Activated CD8-positive, alpha-beta memory T cell treated with anti-CD3 and anti-CD28 coated beads for 48 hours (primary cell): ENCODE measurements at regions not wholly inside any gene's neighbourhood (a gene's known extent, or its start where the extent isn't known, plus 50 kb on each side); places are given as distances from the start of the nearest gene placed in this dataset.
"Not testable (repeated sequence)": the region's sequence is repeated elsewhere in the genome, so short reads cannot be mapped to it uniquely, and the experiment has no call there.

Experiments
- DNase-seq, 3 experiments: peaks; one replicate each; pipeline ENCODE4 v3.0.0-alpha.2; 2020; ENCODE audit warnings: low read depth in 2 of 3, low spot score in 2 of 3

- no peak for DNase-seq
Observed at GRCh38 chr5:68116408-68116807, 99.1 kb upstream of the PIK3R1 start.

GRCh38 chr5:68115584-68115983 is 100.0 kb upstream of the PIK3R1 start:
- DNase-seq, result no peak

GRCh38 chr5:68114378-68115040 is 101.0 kb upstream of the PIK3R1 start:
- DNase-seq, result no peak

GRCh38 chr5:68112658-68113057 is 102.9 kb upstream of the PIK3R1 start:
- no peak for DNase-seq

GRCh38 chr5:68110894-68111293 is 104.7 kb upstream of the PIK3R1 start:
- no peak for DNase-seq

GRCh38 chr5:68110264-68110663 is 105.3 kb upstream of the PIK3R1 start:
- no peak for DNase-seq

- DNase-seq, result not testable (repeated sequence)
Observed at GRCh38 chr5:68104217-68104616, 111.3 kb upstream of the PIK3R1 start.

- DNase-seq, result not testable (repeated sequence)
Observed at GRCh38 chr5:68103297-68103696, 112.3 kb upstream of the PIK3R1 start.

GRCh38 chr5:68099327-68099726 is 116.2 kb upstream of the PIK3R1 start:
- no peak for DNase-seq

GRCh38 chr5:68093455-68094159 is 121.9 kb upstream of the PIK3R1 start:
- no peak for DNase-seq

GRCh38 chr5:68088302-68088701 is 127.3 kb upstream of the PIK3R1 start:
- DNase-seq, result no peak

GRCh38 chr5:68087866-68088265 is 127.7 kb upstream of the PIK3R1 start:
- DNase-seq, result no peak

GRCh38 chr5:68086857-68087256 is 128.7 kb upstream of the PIK3R1 start:
- no peak for DNase-seq

- no peak for DNase-seq
Observed at GRCh38 chr5:68086439-68086838, 129.1 kb upstream of the PIK3R1 start.

- no peak for DNase-seq
Observed at GRCh38 chr5:68084396-68084795, 131.2 kb upstream of the PIK3R1 start.

- DNase-seq, result no peak
Observed at GRCh38 chr5:68080282-68081050, 135.1 kb upstream of the PIK3R1 start.

- DNase-seq, result no peak
Observed at GRCh38 chr5:68077349-68077894, 138.1 kb upstream of the PIK3R1 start.

- DNase-seq, result no peak
Observed at GRCh38 chr5:68074633-68075032, 140.9 kb upstream of the PIK3R1 start.

- no peak for DNase-seq
Observed at GRCh38 chr5:68074048-68074632, 141.4 kb upstream of the PIK3R1 start.

GRCh38 chr5:68071736-68072135 is 143.8 kb upstream of the PIK3R1 start:
- DNase-seq, result no peak

GRCh38 chr5:68071282-68071632 is 144.3 kb upstream of the PIK3R1 start:
- DNase-seq, result no peak
